ENCODE measurements at regions not wholly inside any gene's neighbourhood (a gene's known extent, or its start where the extent isn't known, plus 50 kb on each side); places are given as distances from the start of the nearest gene placed in this dataset.

GRCh38 chr1:96358057-96358456 lies 363.5 kb upstream of the PTBP2 start:
- TF ChIP-seq CTCF (IDR thresholded peaks at IDR 0.05; ENCODE audit: low read depth, low read length) (no peak), EZH2phosphoT487 (IDR thresholded peaks at IDR 0.05; ENCODE audit: low read depth) (no peak)
